ES-I3 (cell line): ENCODE measurements at regions not wholly inside any gene's neighbourhood (a gene's known extent, or its start where the extent isn't known, plus 50 kb on each side); places are given as distances from the start of the nearest gene placed in this dataset.
A peak's percentile ranks its signal among the peaks of the same experiment; 100 is the strongest.
"Not testable (repeated sequence)": the region's sequence is repeated elsewhere in the genome, so short reads cannot be mapped to it uniquely, and the experiment has no call there.

Experiments
- H3K36me3 ChIP-seq: 2 replicates; pipeline ENCODE4 v1.6.1; 2013; ENCODE audit warnings: mild to moderate bottlenecking, low read length, control low read depth, moderate library complexity; ENCODE audit not compliant: insufficient read depth
- H3K4me1 ChIP-seq: 2 replicates; pipeline ENCODE4 v1.6.1; 2013; ENCODE audit warnings: mild to moderate bottlenecking, control low read depth, low read length; ENCODE audit not compliant: insufficient read depth
- H3K9ac ChIP-seq: 2 replicates; pipeline ENCODE4 v1.6.1; 2013; ENCODE audit warnings: low read depth, mild to moderate bottlenecking, low read length, moderate library complexity
- H3K9me3 ChIP-seq: 2 replicates; pipeline ENCODE4 v1.6.1; 2013; ENCODE audit warnings: mild to moderate bottlenecking, low read length, moderate library complexity; ENCODE audit not compliant: control insufficient read depth, insufficient read depth

DNA sequence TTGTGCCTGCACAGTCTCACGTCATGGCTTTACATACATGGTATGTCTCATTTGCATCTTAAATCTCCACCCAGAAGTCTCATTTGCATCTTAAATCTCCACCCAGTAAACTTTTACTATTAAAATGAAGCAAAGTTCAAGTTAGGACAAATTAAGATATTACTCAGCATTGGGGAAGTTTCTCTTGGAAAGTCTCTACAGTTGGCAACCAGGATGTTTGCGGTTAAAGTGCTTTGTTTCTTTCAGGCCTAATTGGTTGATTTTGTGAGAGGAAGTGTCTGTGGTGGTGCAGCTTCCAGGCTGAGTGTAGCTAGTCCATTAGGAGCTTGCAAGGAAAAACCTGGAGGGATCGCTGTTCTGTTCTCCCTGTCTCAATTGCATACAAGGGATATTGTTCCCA lies 1373.3 kb upstream of the GOT2 start:
- Histone ChIP-seq H3K9ac (no peak overlapping the region), H3K4me1 (peaks cover 8% of the 10 kb centered on the region; the same call in 1 of the 2 replicates), H3K36me3 (no peaks in the 10 kb centered on the region), H3K9me3 (no peaks in the 10 kb centered on the region)

DNA sequence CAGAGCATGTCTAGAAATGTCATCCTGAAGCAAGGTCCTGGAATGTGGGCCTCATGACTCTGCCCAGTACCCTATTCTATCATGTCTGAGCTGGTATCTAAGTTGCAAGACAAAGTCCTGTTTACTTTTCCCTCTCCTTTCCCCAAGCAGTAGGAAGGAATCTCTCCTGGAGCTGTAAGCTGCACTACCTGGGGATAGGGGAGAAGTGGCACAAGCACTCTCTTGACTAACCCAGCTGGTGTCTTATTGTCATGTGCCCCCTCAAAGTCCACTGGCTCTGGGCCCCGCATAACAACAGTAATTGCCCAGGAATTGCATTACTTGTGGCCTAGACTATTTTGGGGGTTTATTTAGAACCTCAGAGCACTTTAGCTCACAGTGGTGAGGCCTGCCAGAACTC lies 1366.3 kb upstream of the GOT2 start:
- Histone ChIP-seq H3K9me3 (0 out of 2 replicates have a peak, but pooled peaks cover under 1% of the 10 kb centered on the region), H3K9ac (no peak overlapping the region), H3K4me1 (no peaks in the 10 kb centered on the region), H3K36me3 (peaks cover 2% of the 10 kb centered on the region; the same call in 1 of the 2 replicates)

DNA sequence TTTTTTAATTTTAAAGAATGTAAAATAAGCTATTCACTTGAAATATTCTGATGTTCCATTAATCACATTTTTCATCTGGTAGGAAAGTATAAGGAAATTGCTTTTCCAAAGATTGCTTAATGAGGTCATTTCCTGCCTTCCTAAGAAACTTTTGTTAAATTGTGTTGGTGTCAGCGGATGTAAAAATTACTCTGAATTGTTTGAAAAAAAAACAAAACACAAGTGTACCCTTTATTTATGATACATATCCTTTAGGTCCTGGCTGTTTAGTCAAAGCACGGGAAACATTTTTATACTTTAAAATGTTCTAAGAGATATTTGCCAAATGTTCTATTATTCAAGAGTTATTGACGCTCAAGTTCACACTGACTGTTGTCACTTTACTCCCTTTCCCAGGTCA lies 1357.4 kb upstream of the GOT2 start:
- Histone ChIP-seq H3K9ac (no peak overlapping the region), H3K4me1 (no peaks in the 10 kb centered on the region), H3K9me3 (peaks cover 11% of the 10 kb centered on the region; the same call in 1 of the 2 replicates)

DNA sequence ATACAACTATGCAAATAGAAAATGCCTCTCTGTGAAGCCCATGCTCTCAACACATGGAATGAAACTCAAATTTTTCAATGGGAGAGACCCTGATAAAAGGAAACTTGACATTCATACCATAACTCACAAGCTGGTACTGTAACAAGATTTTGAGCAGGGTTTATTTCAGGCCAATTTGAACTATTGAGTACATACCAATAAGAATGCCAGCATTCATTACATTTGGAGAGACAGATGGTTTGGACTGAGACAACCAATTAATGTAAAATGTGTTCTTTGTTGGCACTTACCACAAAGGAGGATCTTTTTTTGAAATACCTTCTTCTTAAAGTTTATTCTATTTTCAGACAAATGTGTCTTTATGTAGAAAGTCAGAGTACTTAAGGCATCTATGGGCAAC lies 1357.0 kb upstream of the GOT2 start:
- no peak overlapping the region for H3K9ac ChIP-seq
- H3K9me3 ChIP-seq, result peaks cover 11% of the 10 kb centered on the region; the same call in 1 of the 2 replicates
- H3K4me1 ChIP-seq, result no peaks in the 10 kb centered on the region
- H3K36me3 ChIP-seq, result peaks cover 2% of the 10 kb centered on the region; the same call in 1 of the 2 replicates

More for the DNA sequence above, 1357.4 kb upstream of the GOT2 start:
- H3K36me3 ChIP-seq, result peaks cover 2% of the 10 kb centered on the region; the same call in 1 of the 2 replicates

DNA sequence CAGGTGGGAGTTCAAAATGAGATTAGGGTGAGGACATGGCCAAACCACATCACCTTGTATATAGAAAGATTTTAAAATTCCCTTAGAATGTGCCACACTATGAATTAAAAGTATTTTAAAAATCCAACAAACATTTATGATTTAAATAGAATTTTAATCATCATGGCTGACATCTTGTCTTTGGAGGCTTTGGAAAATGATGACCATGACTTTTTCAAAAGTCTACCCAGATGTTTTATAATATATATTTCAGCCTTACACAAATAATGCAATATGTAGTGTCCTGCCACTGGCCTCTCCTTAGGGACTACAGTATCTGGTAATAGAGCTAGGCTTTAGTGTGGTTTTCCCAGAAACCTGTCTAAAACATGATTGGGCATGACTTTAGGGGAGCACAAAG lies 1353.4 kb upstream of the GOT2 start:
- Histone ChIP-seq H3K4me1 (no peaks in the 10 kb centered on the region), H3K9me3 (peaks cover 13% of the 10 kb centered on the region), H3K9ac (no peak overlapping the region), H3K36me3 (no peaks in the 10 kb centered on the region; the same call in 1 of the 2 replicates)

DNA sequence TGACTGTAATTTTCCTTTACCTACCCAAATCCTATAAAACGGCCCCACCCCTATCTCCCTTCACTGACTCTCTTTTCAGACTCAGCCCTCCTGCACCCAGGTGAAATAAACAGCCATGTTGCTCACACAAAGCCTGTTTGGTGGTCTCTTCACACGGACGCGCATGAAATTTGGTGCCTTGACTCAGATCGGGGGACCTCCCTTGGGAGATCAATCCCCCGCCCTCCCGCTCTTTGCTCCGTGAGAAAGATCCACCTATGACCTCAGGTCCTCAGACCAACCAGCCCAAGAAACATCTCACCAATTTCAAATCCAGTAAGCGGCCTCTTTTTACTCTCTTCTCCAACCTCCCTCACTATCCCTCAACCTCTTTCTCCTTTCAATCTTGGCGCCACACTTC lies 1344.7 kb upstream of the GOT2 start:
- H3K9ac ChIP-seq, result peak overlapping the region; percentile 43
- H3K36me3 ChIP-seq, H3K9me3 ChIP-seq, H3K4me1 ChIP-seq: not testable (repeated sequence)

DNA sequence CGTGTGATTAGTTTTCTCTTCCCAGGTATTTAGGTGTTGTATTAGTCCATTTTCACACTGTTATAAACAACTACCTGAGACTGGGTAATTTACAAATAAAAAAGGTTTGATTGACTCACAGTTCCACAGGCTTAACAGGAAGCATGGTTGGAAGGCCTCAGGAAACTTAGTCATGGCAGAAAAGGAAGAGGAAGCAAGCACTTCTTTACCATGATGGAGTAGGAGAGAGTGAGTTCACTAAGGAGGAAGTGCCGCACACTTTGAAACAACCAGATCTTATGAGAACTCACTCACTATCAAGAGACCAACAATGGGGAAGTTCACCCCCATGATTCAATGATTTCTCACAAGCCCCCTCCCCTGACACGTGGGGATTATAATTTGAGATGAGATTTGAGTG lies 1343.7 kb upstream of the GOT2 start:
- Histone ChIP-seq H3K4me1 (peaks cover 5% of the 10 kb centered on the region; the same call in 1 of the 2 replicates), H3K9ac (0 out of 2 replicates have a peak overlapping the region, but pooled peaks have one; percentile 25)

DNA sequence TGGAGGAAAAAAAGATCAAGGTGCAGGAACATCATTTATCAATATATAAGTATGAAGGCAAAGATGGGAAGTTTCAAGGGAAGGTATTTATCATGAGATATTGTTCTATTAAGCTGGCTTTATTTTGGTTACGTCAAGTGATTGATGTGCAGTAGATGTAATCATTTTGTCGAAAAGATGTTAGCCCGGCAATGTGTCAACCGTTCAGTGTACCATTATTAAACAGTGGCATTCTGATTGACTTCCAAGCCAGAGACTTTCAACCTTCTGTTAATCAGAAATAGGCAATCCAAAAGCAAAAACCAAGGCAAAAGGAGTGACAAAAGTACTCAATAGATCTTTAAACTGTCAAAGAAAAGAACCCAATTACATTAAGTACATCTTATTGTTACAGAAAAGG lies 1340.3 kb upstream of the GOT2 start:
- Histone ChIP-seq H3K9me3 (no peaks in the 10 kb centered on the region), H3K36me3 (0 out of 2 replicates have a peak, but pooled peaks cover 4% of the 10 kb centered on the region), H3K4me1 (peaks cover 11% of the 10 kb centered on the region; the same call in 1 of the 2 replicates), H3K9ac (no peak overlapping the region)

More for the DNA sequence above, 1343.7 kb upstream of the GOT2 start:
- Histone ChIP-seq H3K9me3 (no peaks in the 10 kb centered on the region), H3K36me3 (no peaks in the 10 kb centered on the region)

DNA sequence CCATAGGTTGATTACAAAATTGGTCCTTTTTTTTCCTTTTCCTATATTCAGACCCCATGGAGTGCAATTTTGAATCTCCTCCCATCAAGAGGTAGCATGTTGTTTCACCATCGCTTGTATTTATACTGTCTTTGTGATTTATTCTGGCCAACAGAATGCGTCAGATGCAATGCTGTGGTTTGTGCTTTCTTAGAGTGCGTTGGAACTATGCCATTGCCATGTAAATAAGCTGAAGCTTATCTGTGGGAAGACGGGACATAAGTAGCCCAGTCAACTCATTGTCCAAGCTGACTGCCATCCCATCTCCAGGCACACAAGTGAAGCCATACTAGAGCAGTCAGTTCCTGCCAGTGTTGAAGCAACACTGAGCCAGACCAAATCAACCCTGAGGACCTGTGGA lies 1339.3 kb upstream of the GOT2 start:
- Histone ChIP-seq H3K9ac (no peak overlapping the region), H3K36me3 (0 out of 2 replicates have a peak, but pooled peaks cover 4% of the 10 kb centered on the region), H3K4me1 (peaks cover 11% of the 10 kb centered on the region; the same call in 1 of the 2 replicates), H3K9me3 (no peaks in the 10 kb centered on the region)

DNA sequence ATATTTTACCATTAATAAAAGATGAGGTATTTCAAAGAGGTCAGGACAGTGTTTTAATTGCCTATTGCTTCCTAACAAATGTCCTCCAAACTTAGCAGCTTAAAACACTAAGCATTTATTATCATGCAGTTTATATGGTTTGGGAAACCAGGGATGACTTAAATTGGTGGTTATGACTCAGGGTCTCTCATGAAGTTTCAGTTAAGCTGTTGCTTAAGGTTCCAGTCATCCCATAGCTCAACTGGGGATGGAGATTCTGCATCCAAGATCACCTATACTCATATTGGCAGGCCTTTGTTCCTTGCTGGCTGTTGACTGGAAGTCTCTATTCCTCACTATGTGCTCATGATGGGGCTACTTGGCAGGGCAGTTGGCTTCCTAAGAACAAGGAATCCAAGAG lies 1329.9 kb upstream of the GOT2 start:
- no peaks in the 10 kb centered on the region; the same call in 1 of the 2 replicates for H3K4me1 ChIP-seq
- H3K9ac ChIP-seq, result no peak overlapping the region
- no peaks in the 10 kb centered on the region for H3K36me3 ChIP-seq
- no peaks in the 10 kb centered on the region for H3K9me3 ChIP-seq

DNA sequence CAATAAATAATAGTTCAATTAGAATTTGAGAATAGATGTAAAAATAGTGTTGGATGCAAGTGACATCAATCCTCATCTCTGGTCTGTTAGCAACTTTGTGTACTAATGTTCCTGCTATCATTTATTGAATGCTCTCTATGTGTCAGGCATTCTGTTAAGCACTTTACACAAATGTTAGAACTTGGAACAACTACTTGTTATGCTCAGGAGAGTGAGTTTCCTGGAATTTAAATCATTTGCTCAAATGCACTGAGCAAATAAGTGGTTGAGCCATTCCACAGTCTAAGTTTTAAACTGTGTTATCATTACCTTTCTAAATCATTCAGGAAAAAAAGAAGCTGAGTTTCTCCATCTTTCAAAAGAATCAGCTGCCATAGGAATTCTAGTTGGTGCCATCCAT lies 1327.3 kb upstream of the GOT2 start:
- H3K36me3 ChIP-seq, result peaks cover 4% of the 10 kb centered on the region; the same call in 1 of the 2 replicates
- H3K9me3 ChIP-seq, result no peaks in the 10 kb centered on the region
- no peaks in the 10 kb centered on the region for H3K4me1 ChIP-seq
- no peak overlapping the region for H3K9ac ChIP-seq

DNA sequence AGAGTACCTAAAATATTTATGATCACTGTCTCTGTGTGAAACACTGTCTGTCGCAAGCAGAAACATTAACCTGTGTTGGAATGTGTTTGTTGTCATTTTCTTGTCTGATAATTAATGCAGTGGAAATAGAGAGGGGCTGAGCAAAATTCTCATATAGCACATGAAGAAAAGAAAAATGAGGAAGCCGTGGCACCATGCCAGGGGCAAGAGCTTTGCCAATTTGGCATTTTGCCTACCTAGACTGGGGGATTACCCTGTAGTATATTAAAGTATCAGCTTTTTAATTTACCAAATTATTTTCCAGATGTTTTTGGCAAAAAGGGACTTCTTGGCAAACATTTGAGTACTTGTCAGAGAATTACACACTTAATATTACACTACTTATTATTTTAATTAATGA lies 1326.6 kb upstream of the GOT2 start:
- H3K9me3 ChIP-seq, result no peaks in the 10 kb centered on the region
- no peak overlapping the region for H3K9ac ChIP-seq
- peaks cover 4% of the 10 kb centered on the region; the same call in 1 of the 2 replicates for H3K36me3 ChIP-seq
- H3K4me1 ChIP-seq, result no peaks in the 10 kb centered on the region

DNA sequence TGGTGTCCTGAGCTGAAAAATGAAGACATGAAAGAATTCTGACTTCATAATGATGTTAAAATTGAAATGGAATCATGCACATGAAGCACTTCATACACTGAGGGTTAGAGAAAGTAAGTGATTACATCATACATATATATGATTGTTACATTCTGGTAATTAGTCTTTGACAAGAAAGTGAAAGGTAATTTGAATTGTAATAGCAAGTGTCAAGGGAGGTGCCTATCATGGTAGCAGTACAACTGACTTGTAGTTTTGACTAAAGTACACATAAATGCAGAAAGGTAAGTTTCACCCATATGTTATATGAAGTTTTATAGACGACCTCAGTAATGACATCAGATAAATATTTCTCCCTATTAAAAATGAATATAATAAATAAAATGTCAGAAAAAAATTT lies 1325.0 kb upstream of the GOT2 start:
- H3K9ac ChIP-seq, result no peak overlapping the region
- no peaks in the 10 kb centered on the region for H3K4me1 ChIP-seq
- peaks cover 4% of the 10 kb centered on the region; the same call in 1 of the 2 replicates for H3K36me3 ChIP-seq
- no peaks in the 10 kb centered on the region for H3K9me3 ChIP-seq

DNA sequence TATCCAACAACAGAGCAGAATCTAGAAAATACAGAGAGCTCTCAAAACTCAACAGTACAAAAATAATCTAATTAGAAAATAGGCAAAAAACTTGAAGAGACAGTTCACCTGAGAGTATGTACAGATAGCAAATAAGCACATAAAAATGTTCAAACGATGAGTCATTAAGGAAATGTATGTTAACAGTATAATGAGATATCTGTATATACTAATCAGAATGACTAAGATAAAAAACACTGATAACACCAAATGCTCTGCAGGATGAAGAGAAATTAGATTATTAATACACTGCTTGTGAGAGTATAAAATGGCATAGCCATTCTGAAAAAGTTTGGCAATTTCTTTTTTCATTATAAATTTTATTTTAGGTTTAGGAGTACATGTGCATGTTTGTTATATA lies 1307.6 kb upstream of the GOT2 start:
- Histone ChIP-seq H3K36me3 (no peaks in the 10 kb centered on the region), H3K9me3 (no peaks in the 10 kb centered on the region), H3K4me1 (no peaks in the 10 kb centered on the region), H3K9ac (no peak overlapping the region)

DNA sequence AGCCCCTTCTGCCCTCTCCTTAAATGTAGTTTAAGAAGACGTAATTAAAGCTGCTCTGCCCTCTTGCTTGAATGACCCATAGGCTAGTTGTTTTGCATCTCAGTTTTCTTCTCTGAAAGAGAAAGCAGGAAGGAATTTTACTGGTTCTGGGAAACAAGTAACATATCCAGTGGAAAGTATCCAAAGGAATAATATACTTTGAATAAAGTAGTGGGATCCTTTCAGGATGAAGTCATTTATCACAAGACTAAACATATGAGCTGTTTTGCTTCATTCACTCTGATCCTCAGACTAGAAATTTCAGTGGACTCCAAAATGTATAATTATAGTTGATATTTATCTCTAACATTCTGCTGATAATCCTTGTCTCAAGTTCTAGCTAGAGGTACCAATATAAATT lies 1297.6 kb upstream of the GOT2 start:
- Histone ChIP-seq H3K4me1 (peaks cover 9% of the 10 kb centered on the region; the same call in 1 of the 2 replicates), H3K9me3 (no peaks in the 10 kb centered on the region), H3K36me3 (no peaks in the 10 kb centered on the region), H3K9ac (no peak overlapping the region)
